PC-3 (cell line): ENCODE measurements at regions not wholly inside any gene's neighbourhood (a gene's known extent, or its start where the extent isn't known, plus 50 kb on each side); places are given as distances from the start of the nearest gene placed in this dataset.
A peak's percentile ranks its signal among the peaks of the same experiment; 100 is the strongest.

Source experiments
- ATAC-seq: fragments of 200-7000 bp; cut with Tn5 transposase; 2 replicates; pipeline ENCODE4 v1.9.1; 2020; ENCODE audit warnings: mild to moderate bottlenecking, moderate library complexity
- BruUV-seq: library from RNA; stranded (reverse); fragments of 400-500 nt; replicated peaks from 2 replicates; lab custom pipeline; 2021; lab: Mats Ljungman, UMichigan
- CTCF ChIA-PET: fragments of 300-600 bp; sonication (Branson Sonifier 250); formaldehyde crosslinking; loops from one replicate; lab custom pipeline; 2022; ENCODE audit warnings: antibody characterized with exemption; lab: Charles Lee
- POLR2A ChIA-PET: fragments of 300-600 bp; sonication (Branson Sonifier 250); formaldehyde crosslinking; loops from one replicate; lab custom pipeline; 2022; ENCODE audit warnings: antibody characterized with exemption; ENCODE audit not compliant: unreplicated experiment; lab: Charles Lee
- DNase-seq: peaks from one replicate; pipeline ENCODE4 v3.0.0-alpha.2; 2015
- H2AFZ ChIP-seq: fragments of 300-600 bp; sonication (generic); 2 replicates; pipeline ENCODE4 v1.6.0; 2016; ENCODE audit warnings: antibody characterized with exemption, low read length
- H3F3A ChIP-seq: fragments of 300-600 bp; sonication (generic); one replicate; pipeline ENCODE4 v1.6.0; 2017; ENCODE audit warnings: antibody characterized with exemption, low read length, control low read depth, mild to moderate bottlenecking; ENCODE audit not compliant: unreplicated experiment
- H3K27ac ChIP-seq: fragments of 300-600 bp; sonication (generic); 2 replicates; pipeline ENCODE4 v1.5.1; 2016; ENCODE audit warnings: mild to moderate bottlenecking, low read length
- H3K27me3 ChIP-seq: fragments of 300-600 bp; sonication (generic); 2 replicates; pipeline ENCODE4 v1.6.1; 2016; ENCODE audit warnings: low read length, mixed read lengths
- H3K36me3 ChIP-seq: fragments of 300-600 bp; sonication (generic); 2 replicates; pipeline ENCODE4 v1.6.1; 2016; ENCODE audit warnings: low read depth, mixed run types, low read length, mixed read lengths
- H3K4me1 ChIP-seq: fragments of 300-600 bp; sonication (generic); 2 replicates; pipeline ENCODE4 v1.5.1; 2016; ENCODE audit warnings: low read length; ENCODE audit not compliant: insufficient read depth
- H3K4me2 ChIP-seq: fragments of 300-600 bp; sonication (generic); 2 replicates; pipeline ENCODE4 v1.6.0; 2016; ENCODE audit warnings: low read length
- H3K4me3 ChIP-seq: fragments of 300-600 bp; sonication (generic); 2 replicates; pipeline ENCODE4 v1.5.1; 2016; ENCODE audit warnings: mild to moderate bottlenecking, low read length, mixed read lengths
- H3K79me2 ChIP-seq: fragments of 300-600 bp; sonication (generic); 2 replicates; pipeline ENCODE4 v1.6.1; 2017; ENCODE audit warnings: low read length, mixed read lengths
- H3K9ac ChIP-seq: fragments of 300-600 bp; sonication (generic); 2 replicates; pipeline ENCODE4 v1.6.0; 2016; ENCODE audit warnings: mild to moderate bottlenecking, low read length
- H3K9me2 ChIP-seq: fragments of 300-600 bp; sonication (generic); replicated peaks from 2 replicates; pipeline ENCODE4 v1.6.1; 2016; ENCODE audit warnings: mixed run types, low read length, mixed read lengths
- H3K9me3 ChIP-seq: fragments of 300-600 bp; sonication (generic); 2 replicates; pipeline ENCODE4 v1.6.1; 2016; ENCODE audit warnings: low read length, mixed read lengths
- H4K20me1 ChIP-seq: fragments of 300-600 bp; sonication (generic); 2 replicates; pipeline ENCODE4 v1.6.1; 2016; ENCODE audit warnings: low read length, mixed read lengths
- EZH2 ChIP-seq: fragments of 300-600 bp; sonication (generic); IDR thresholded peaks from one replicate; pipeline ENCODE4 v1.6.1; 2017; ENCODE audit warnings: antibody characterized with exemption, mild to moderate bottlenecking, low read length; ENCODE audit not compliant: unreplicated experiment
- EZH2phosphoT487 ChIP-seq: fragments of 300-600 bp; sonication (generic); IDR thresholded peaks from 2 replicates; pipeline ENCODE4 v1.6.1; 2018; ENCODE audit warnings: mild to moderate bottlenecking, antibody characterized with exemption, low read length, borderline replicate concordance
- intact Hi-C: fragments of 100-400 bp; cut with micrococcal nuclease; formaldehyde crosslinking; loops from 2 replicates; pipeline ENCODE4 v1.9.0; 2023
- TF ChIP-seq, protein P1 (sequence below): fragments of 300-600 bp; sonication (generic); conservative IDR thresholded peaks from 2 replicates; pipeline ENCODE4 v1.5.1; 2017; ENCODE audit warnings: antibody characterized with exemption, low read depth, mild to moderate bottlenecking, low read length

DNA sequence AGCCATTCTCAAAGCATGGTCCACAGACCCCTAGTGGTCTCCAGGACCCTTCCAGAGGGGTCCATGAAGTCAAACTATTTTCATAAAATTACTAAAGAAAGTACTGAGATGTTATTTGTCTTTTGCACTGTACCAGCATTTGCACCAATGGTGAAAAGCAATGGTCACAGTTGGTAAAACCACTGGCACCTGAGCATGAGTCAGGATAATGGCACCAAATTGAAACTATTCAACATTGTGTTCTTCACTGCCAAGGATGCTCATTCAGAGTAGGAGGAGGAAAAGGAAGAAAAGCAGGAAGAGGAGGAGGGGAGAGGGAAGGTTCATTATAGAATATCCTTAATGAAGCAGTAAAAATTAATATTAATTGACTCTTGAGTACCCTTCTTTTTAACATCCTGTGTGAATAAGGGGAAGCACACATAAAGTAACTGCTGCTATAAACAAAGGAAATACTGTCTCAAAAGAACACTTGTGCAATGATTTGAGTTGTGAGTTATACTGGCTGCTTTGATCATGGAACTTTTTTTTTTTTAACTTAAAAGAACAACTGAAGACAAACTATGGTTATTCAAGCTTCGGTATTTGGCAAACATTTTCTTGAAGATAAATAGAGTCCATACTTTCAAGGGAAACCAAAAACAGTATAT lies 60.2 kb downstream of the MPP7 start:
- intact Hi-C loops = loop anchor here (1.0 to 10.0 kb wide), 5 partner anchors 40 to 684 kb away; no protein-coding TSS in a partner anchor
- no peaks in the 10 kb centered on the region for H3K9me3 ChIP-seq
- no peaks in the 10 kb centered on the region for H3K79me2 ChIP-seq
- H3K4me3 ChIP-seq = no peak overlapping the region
- no peak overlapping the region for H3K4me2 ChIP-seq
- no peaks in the 10 kb centered on the region for H4K20me1 ChIP-seq
- H3K27ac ChIP-seq = no peak overlapping the region
- H3K36me3 ChIP-seq = no peaks in the 10 kb centered on the region
- no peak overlapping the region for H2AFZ ChIP-seq
- H3K4me1 ChIP-seq = peaks cover 14% of the 10 kb centered on the region
- no peaks in the 10 kb centered on the region for H3K9me2 ChIP-seq
- ChIA-PET POLR2A (interaction anchor here (0.5 kb wide), 1 partner anchor 143 kb away, joined by 5 read pairs; no protein-coding TSS in a partner anchor), CTCF (no interaction called here)
- H3F3A ChIP-seq = no peaks in the 10 kb centered on the region
- TF ChIP-seq EZH2 (no peak), EZH2phosphoT487 (no peak)
- TF ChIP-seq, protein P1, sequence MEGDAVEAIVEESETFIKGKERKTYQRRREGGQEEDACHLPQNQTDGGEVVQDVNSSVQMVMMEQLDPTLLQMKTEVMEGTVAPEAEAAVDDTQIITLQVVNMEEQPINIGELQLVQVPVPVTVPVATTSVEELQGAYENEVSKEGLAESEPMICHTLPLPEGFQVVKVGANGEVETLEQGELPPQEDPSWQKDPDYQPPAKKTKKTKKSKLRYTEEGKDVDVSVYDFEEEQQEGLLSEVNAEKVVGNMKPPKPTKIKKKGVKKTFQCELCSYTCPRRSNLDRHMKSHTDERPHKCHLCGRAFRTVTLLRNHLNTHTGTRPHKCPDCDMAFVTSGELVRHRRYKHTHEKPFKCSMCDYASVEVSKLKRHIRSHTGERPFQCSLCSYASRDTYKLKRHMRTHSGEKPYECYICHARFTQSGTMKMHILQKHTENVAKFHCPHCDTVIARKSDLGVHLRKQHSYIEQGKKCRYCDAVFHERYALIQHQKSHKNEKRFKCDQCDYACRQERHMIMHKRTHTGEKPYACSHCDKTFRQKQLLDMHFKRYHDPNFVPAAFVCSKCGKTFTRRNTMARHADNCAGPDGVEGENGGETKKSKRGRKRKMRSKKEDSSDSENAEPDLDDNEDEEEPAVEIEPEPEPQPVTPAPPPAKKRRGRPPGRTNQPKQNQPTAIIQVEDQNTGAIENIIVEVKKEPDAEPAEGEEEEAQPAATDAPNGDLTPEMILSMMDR = no peak
- BruUV-seq = no TSS peak
- peak; percentile 35; the same call in 1 of the 2 replicates for ATAC-seq
- DNase-seq = no peak
- no peak overlapping the region for H3K9ac ChIP-seq
- no peaks in the 10 kb centered on the region for H3K27me3 ChIP-seq

GRCh38 chr10:28241741-28242399 lies 61.0 kb downstream of the MPP7 start:
- CTCF ChIA-PET = interaction anchor here (0.5 to 1.3 kb wide), 6 partner anchors 60 to 682 kb away, joined by 4 to 19 read pairs (median 6); no protein-coding TSS in a partner anchor
- H4K20me1 ChIP-seq = no peaks in the 10 kb centered on the region
- no peaks in the 10 kb centered on the region for H3K9me3 ChIP-seq
- ATAC-seq (peak; percentile 92), DNase-seq (peak; percentile 76)
- POLR2A ChIA-PET = interaction anchor here (0.5 to 0.6 kb wide), 3 partner anchors 40 to 348 kb away, joined by 3 to 5 read pairs (median 4); no protein-coding TSS in a partner anchor
- H3K4me2 ChIP-seq = no peak overlapping the region
- H3K79me2 ChIP-seq = no peaks in the 10 kb centered on the region
- no peak overlapping the region for H3K9ac ChIP-seq
- no peaks in the 10 kb centered on the region for H3K9me2 ChIP-seq
- BruUV-seq = no TSS peak
- H3K27ac ChIP-seq = no peak overlapping the region
- intact Hi-C loops = loop anchor here (1.0 to 10.0 kb wide), 7 partner anchors 40 to 684 kb away; no protein-coding TSS in a partner anchor
- H3K4me1 ChIP-seq = peaks cover 14% of the 10 kb centered on the region
- H3F3A ChIP-seq = no peaks in the 10 kb centered on the region
- no peaks in the 10 kb centered on the region for H3K36me3 ChIP-seq
- no peak overlapping the region for H3K4me3 ChIP-seq
- TF ChIP-seq EZH2 = no peak
- TF ChIP-seq, protein P1 = peak; percentile 89
- H3K27me3 ChIP-seq = no peaks in the 10 kb centered on the region
- H2AFZ ChIP-seq = no peak overlapping the region

DNA sequence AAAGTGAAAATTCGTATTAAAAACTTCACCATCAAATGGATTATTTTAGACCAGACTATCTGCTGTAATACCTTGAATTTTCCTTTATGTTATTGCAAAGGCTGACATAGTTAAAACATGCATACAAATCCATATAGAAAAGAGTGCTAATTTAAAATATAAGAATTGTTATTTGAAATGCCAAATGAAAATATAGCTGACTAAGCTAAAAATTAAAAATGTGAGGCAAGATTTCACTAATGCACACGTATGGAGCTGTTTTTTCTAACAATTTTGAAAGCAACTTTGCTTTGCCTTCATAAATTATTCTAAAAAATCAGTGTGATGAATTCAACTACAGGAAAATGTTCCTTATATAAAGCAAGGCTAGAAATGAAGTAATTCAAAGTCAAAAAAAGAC lies 62.5 kb downstream of the MPP7 start:
- no peak overlapping the region for H3K9ac ChIP-seq
- H3K36me3 ChIP-seq = no peaks in the 10 kb centered on the region
- H3K9me3 ChIP-seq = no peaks in the 10 kb centered on the region
- no peak overlapping the region for H3K27ac ChIP-seq
- peaks cover 14% of the 10 kb centered on the region for H3K4me1 ChIP-seq
- BruUV-seq = no TSS peak
- ChIA-PET POLR2A (no interaction called here), CTCF (no interaction called here)
- no peaks in the 10 kb centered on the region for H3K27me3 ChIP-seq
- H3K4me2 ChIP-seq = no peak overlapping the region
- H4K20me1 ChIP-seq = no peaks in the 10 kb centered on the region
- H3F3A ChIP-seq = no peaks in the 10 kb centered on the region
- DNase-seq = no peak
- H3K79me2 ChIP-seq = no peaks in the 10 kb centered on the region
- no peak overlapping the region for H3K4me3 ChIP-seq
- H2AFZ ChIP-seq = no peak overlapping the region
- no peak for ATAC-seq
- TF ChIP-seq, protein P1 = no peak
- TF ChIP-seq EZH2 (no peak), EZH2phosphoT487 (no peak)
- H3K9me2 ChIP-seq = no peaks in the 10 kb centered on the region
- intact Hi-C loops = loop anchor here (2.0 to 10.0 kb wide), 4 partner anchors 38 to 498 kb away; no protein-coding TSS in a partner anchor
